ENCODE measurements at regions not wholly inside any gene's neighbourhood (a gene's known extent, or its start where the extent isn't known, plus 50 kb on each side); places are given as distances from the start of the nearest gene placed in this dataset.
"Not testable (repeated sequence)": the region's sequence is repeated elsewhere in the genome, so short reads cannot be mapped to it uniquely, and the experiment has no call there.

- no peak for DNase-seq
These were observed 216.1 kb upstream of the ADRA1D start for GRCh38 chr20:4465212-4465611.

DNA sequence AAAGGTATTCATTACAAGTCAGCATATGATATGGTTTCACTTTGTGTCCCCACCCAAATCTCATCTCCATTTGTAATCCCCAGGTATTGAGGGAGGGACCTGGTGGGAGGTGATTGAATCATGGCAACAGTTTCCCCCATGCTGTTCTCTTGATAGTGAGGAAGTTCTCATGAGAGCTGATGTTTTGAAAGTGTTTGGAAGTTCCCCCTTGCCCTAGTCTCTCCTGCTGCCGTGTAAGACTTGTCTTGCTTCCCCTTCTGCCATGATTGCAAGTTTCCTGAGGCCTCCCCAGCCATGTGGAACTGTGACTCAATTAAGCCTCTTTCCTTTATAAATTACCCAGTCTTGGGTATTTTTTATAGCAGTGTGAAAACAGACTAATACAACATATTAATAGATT lies 213.7 kb upstream of the ADRA1D start:
- DNase-seq, result not testable (repeated sequence)

DNA sequence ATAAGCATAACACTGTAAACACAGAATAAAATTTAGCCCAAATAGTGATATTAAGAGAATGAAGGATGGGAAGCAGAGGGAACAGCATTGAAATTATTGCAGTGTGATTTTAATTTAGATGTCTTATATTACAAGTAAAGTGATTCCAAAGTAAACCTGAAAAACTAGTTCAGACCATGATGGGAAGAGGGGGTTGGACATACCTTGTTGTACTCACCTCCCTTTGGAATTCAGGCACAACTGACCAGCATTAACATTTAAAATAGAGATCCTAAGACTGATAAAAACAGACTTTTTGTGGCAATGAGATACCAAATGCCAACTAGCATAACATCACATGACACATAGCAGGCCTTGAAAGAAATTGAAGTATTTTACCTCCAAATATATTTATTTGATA lies 210.0 kb upstream of the ADRA1D start:
- no peak for DNase-seq

GRCh38 chr20:4457566-4458543 lies 208.8 kb upstream of the ADRA1D start:
- no peak for DNase-seq

- no peak for DNase-seq
These were observed 206.9 kb upstream of the ADRA1D start for GRCh38 chr20:4455996-4456395.

- DNase-seq, result no peak
These were observed 206.2 kb upstream of the ADRA1D start for GRCh38 chr20:4455301-4455701.

DNA sequence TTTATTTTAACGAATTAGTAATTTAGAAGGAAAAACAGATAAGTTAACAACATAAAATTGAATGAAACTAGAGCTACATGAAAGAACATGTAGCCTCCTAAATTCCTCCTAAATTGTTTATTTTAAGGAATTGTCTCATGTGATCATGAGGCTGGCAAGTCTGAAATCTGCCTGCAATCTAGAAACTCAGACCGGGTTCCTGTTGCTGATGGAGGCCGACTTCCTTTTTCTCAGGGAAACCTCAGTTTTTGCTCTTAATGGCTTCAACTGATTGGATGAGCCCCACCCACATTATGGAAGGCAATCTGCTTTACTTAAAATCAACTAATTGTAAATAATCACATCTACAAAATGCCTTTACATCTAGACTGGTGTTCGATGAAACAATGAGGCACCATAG lies 205.0 kb upstream of the ADRA1D start:
- no peak for DNase-seq

- no peak for DNase-seq
These were observed 204.3 kb upstream of the ADRA1D start for GRCh38 chr20:4453359-4453758.

DNA sequence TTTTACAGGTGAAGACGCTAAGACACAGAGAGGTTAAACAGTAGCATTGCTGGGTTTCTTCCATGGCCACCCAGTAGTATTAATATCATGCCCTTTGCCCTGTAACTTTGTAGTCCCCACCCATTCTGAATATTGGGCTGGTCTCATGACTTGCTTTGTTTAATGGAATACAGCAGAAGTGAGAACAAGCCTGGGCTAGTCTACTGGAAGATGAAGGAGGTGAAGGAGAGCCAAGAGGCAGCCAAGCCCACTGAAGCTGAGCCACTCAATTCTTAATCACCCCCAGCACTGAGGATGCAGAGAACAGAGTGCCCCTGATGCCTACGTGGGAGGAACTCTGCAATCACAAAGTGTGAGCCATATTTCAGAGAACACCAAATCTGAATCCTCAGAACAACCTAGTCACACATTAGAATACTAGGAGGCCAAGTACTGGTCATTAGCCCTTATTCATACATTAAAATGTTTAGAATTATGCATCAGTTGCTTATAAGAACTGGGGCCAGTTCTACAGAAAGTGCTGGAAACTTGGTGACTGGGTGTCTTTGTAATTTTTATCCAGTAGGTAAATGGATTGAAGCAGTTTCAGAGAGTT lies 202.5 kb upstream of the ADRA1D start:
- no peak for DNase-seq

GRCh38 chr20:4449957-4450715 lies 201.0 kb upstream of the ADRA1D start:
- no peak for DNase-seq

- no peak for DNase-seq
These were observed 196.7 kb upstream of the ADRA1D start for GRCh38 chr20:4445784-4446183.

DNA sequence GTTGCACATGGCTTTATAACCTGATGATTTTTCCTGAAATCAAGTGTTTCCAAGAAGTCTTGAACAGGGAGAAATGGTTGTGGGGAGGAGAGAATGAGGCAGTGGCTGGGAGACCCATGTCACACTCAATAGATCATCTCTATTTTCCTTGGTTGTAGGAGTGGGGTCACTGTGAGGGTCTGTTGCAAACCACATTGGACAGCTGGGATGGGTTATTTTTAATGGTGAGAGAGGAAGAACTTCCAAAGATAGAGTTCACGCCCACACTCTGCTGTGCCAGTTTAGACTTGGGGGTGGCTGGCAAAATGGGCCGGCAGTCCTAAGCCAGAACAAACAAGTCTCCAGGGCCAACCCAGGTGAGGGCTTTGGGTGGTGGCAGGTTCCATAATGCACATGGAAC lies 196.2 kb upstream of the ADRA1D start:
- DNase-seq, result no peak

GRCh38 chr20:4444404-4444803 lies 195.3 kb upstream of the ADRA1D start:
- DNase-seq, result no peak

GRCh38 chr20:4443016-4443415 lies 193.9 kb upstream of the ADRA1D start:
- DNase-seq, result no peak

- no peak for DNase-seq
These were observed 192.8 kb upstream of the ADRA1D start for GRCh38 chr20:4441871-4442270.

GRCh38 chr20:4441191-4441590 lies 192.1 kb upstream of the ADRA1D start:
- DNase-seq, result no peak

GRCh38 chr20:4439461-4439860 lies 190.4 kb upstream of the ADRA1D start:
- DNase-seq, result no peak

- no peak for DNase-seq
These were observed 188.0 kb upstream of the ADRA1D start for GRCh38 chr20:4437131-4437530.

DNA sequence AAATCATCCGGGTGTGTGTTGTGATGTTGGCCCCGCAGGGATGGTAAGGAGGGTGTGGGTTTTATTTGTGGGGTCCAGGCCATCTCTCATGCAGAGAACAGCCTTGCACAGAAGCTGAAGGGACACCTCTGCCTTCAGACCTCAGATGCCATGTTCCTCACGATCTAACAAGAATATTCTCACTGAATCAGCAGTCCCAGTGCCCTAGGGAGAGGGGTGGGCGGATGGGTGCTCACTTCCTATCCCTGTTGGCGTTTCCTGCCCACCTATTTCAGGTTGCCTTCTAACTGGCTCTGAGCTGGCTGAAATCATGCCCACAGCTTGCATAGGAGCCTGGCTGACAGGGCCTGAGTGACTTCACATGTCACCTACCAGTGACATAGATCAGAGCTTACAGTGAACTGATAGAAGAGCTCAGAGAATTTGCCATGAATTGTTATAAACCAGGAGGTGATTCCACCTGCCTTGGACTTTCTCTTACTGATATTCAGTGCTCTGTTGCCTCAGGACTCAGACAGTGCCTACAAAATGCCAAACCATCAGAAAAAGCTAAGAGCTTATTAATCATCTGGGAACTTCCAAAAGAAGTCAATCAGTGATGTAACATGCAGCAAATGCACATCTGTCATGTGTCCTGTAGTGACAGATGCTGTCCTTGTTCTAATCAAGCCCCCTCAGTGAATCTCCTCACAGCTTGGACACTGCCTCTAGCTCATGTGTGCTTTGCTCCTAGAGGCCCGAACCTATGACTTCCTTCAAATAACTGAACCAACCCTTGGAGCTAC lies 186.8 kb upstream of the ADRA1D start:
- no peak for DNase-seq

GRCh38 chr20:4435225-4435624 lies 186.1 kb upstream of the ADRA1D start:
- DNase-seq, result no peak

GRCh38 chr20:4434681-4435080 lies 185.6 kb upstream of the ADRA1D start:
- no peak for DNase-seq

DNA sequence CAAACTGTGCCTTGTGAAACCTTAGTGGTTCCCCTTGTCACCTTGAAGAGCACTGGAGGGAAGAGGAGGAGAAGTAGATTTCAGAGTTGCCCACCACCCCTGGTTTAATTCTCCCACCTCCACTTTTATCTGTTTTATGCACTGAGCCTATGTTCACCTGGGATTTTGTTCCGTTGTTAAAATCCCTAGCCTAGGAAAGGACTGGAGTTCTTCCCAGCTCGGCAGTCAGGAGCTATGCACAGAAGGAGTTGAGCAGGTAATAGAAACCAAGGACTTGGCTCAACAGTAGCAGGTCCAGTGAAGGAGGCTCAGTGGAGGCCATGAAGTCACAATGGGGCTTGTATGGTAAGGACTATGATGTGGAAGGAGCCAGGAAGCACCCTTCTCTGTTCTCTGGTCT lies 182.4 kb upstream of the ADRA1D start:
- no peak for DNase-seq

DNA sequence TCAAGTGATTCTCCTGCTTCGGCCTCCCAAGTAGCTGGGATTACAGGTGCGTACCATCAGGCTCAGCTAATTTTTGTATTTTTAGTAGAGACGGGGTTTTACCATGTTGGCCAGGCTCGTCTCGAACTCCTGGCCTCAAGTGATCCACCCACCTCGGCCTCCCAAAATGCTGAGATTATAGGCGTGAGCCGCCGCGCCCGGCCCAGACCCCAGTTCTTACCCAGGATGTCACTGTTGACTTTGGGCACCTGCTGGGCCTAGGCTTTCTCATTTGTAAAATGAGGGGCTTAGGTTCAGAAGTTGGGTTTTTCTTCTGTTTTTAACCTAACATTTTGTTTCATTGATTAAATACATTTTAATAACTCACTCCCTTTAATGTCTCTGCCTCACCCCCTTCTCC lies 181.7 kb upstream of the ADRA1D start:
- not testable (repeated sequence) for DNase-seq
